ENCODE measurements at regions not wholly inside any gene's neighbourhood (a gene's known extent, or its start where the extent isn't known, plus 50 kb on each side); places are given as distances from the start of the nearest gene placed in this dataset.

- ChIA-PET CTCF (no interaction called here), POLR2A (no interaction called here)
- DNase-seq (ENCODE audit: extremely low spot score): no peak
Observed at GRCh38 chr2:41950666-41950960, 97.2 kb upstream of the PKDCC start.

GRCh38 chr2:41954304-41955291, 93.2 kb upstream of the PKDCC start:
- TF ChIP-seq CTCF (IDR thresholded peaks at IDR 0.05; ENCODE audit: control extremely low read depth, extremely low read depth, low read depth, missing control alignments): no peak
- ChIA-PET CTCF (interaction anchor here (1.3 to 1.7 kb wide), 3 partner anchors 10 to 85 kb away, joined by 3 to 6 read pairs (median 4); no protein-coding TSS in a partner anchor), POLR2A (no interaction called here)
- no peak for DNase-seq (ENCODE audit: extremely low spot score)

More at GRCh38 chr2:41950666-41950960, 97.2 kb upstream of the PKDCC start:
- TF ChIP-seq CTCF (IDR thresholded peaks at IDR 0.05; ENCODE audit: control extremely low read depth, extremely low read depth, low read depth, missing control alignments): no peak

GRCh38 chr2:41955316-41956043, 92.3 kb upstream of the PKDCC start:
- TF ChIP-seq CTCF (IDR thresholded peaks at IDR 0.05; ENCODE audit: control extremely low read depth, extremely low read depth, low read depth, missing control alignments): no peak
- ChIA-PET POLR2A (no interaction called here), CTCF (interaction anchor here (0.8 kb wide), 1 partner anchor 10 kb away, joined by 3 read pairs; no protein-coding TSS in a partner anchor)
- no peak for DNase-seq (ENCODE audit: extremely low spot score)

GRCh38 chr2:41957431-41957830, 90.4 kb upstream of the PKDCC start:
- CTCF ChIA-PET: interaction anchor here (0.9 to 1.5 kb wide), 2 partner anchors 88 to 130 kb away, joined by 3 read pairs; no protein-coding TSS in a partner anchor
- POLR2A ChIA-PET: no interaction called here
- DNase-seq (ENCODE audit: extremely low spot score): no peak
- TF ChIP-seq CTCF (IDR thresholded peaks at IDR 0.05; ENCODE audit: control extremely low read depth, extremely low read depth, low read depth, missing control alignments): no peak

GRCh38 chr2:41958251-41958650, 89.6 kb upstream of the PKDCC start:
- TF ChIP-seq CTCF (IDR thresholded peaks at IDR 0.05; ENCODE audit: control extremely low read depth, extremely low read depth, low read depth, missing control alignments): no peak
- DNase-seq (ENCODE audit: extremely low spot score): no peak
- ChIA-PET CTCF (interaction anchor here (1.5 kb wide), 1 partner anchor 129 kb away, joined by 3 read pairs; no protein-coding TSS in a partner anchor), POLR2A (no interaction called here)

- CTCF ChIA-PET: no interaction called here
- POLR2A ChIA-PET: no interaction called here
- DNase-seq (ENCODE audit: extremely low spot score): no peak
- TF ChIP-seq CTCF (IDR thresholded peaks at IDR 0.05; ENCODE audit: control extremely low read depth, extremely low read depth, low read depth, missing control alignments): no peak
Observed at GRCh38 chr2:41958775-41959174, 89.0 kb upstream of the PKDCC start.

All from GM10248 (cell line).